RWPE1 (cell line): ENCODE measurements at regions not wholly inside any gene's neighbourhood (a gene's known extent, or its start where the extent isn't known, plus 50 kb on each side); places are given as distances from the start of the nearest gene placed in this dataset.

Experiments used
- CTCF ChIA-PET: fragments of 350-600 bp; sonication (Branson Sonifier 250); formaldehyde crosslinking; extraction: SDS; loops from one replicate; lab custom pipeline; 2021; lab: Yijun Ruan, JAX
- POLR2A ChIA-PET: fragments of 400-600 bp; formaldehyde crosslinking; extraction: SDS; loops from one replicate; lab custom pipeline; 2020; ENCODE audit warnings: antibody characterized with exemption; ENCODE audit not compliant: low non-redundant PET; lab: Yijun Ruan, JAX
- DNase-seq: peaks from one replicate; pipeline ENCODE4 v3.0.0; 2012; ENCODE audit warnings: low spot score
- H3K27ac ChIP-seq: fragments of 450-650 bp; 2 replicates; pipeline ENCODE4 v1.5.1; 2017
- TF ChIP-seq, protein P1 (sequence below): fragments of 450-650 bp; conservative IDR thresholded peaks from 2 replicates; pipeline ENCODE4 v1.5.1; 2017; ENCODE audit warnings: low read depth, mild to moderate bottlenecking

DNA sequence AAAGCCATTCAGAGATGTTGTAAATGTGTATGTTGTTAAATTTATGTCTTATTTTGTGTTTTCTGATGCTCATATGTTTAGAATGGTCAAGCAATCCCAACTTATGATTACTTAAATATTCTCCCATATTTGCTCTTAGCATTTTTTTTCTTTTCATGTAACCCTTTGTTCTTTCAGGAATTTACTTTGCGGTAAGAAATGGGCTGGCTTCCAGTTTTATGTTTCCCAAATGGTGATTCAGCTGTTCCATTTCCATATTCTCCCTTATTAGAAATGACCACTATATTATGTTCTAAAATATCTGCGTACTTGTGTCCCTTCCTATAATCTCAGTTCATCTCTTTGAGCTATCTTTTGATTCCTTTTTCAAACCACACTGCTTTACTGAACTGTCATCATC lies 113.7 kb downstream of the CDH26 start:
- H3K27ac ChIP-seq: no peak overlapping the region
- TF ChIP-seq, protein P1, sequence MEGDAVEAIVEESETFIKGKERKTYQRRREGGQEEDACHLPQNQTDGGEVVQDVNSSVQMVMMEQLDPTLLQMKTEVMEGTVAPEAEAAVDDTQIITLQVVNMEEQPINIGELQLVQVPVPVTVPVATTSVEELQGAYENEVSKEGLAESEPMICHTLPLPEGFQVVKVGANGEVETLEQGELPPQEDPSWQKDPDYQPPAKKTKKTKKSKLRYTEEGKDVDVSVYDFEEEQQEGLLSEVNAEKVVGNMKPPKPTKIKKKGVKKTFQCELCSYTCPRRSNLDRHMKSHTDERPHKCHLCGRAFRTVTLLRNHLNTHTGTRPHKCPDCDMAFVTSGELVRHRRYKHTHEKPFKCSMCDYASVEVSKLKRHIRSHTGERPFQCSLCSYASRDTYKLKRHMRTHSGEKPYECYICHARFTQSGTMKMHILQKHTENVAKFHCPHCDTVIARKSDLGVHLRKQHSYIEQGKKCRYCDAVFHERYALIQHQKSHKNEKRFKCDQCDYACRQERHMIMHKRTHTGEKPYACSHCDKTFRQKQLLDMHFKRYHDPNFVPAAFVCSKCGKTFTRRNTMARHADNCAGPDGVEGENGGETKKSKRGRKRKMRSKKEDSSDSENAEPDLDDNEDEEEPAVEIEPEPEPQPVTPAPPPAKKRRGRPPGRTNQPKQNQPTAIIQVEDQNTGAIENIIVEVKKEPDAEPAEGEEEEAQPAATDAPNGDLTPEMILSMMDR: no peak
- DNase-seq: peak; percentile 80
- CTCF ChIA-PET: interaction anchor here (0.7 to 1.4 kb wide), 2 partner anchors 8 to 274 kb away, joined by 3 read pairs; no protein-coding TSS in a partner anchor
- POLR2A ChIA-PET: no interaction called here

DNA sequence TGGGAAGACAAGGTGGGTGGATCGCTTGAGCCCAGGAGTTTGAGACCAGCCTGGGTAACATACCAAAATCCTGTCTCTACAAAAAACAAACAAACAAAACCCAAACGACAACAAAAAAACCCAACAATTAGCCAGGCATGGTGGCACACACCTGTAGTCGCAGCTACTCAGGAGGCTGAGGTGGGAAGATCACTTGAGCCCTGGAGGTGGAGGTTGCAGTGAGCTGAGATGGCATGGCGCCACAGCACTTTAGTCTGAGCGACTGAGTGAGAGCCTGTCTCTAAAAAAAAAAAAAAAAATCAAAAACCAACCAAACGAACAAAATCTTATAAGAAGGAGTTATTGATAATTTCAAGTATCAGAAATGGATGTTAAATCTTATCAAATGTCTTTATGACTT lies 114.9 kb downstream of the CDH26 start:
- CTCF ChIA-PET: interaction anchor here (1.4 kb wide), 1 partner anchor 10 kb away, joined by 3 read pairs; no protein-coding TSS in a partner anchor

DNA sequence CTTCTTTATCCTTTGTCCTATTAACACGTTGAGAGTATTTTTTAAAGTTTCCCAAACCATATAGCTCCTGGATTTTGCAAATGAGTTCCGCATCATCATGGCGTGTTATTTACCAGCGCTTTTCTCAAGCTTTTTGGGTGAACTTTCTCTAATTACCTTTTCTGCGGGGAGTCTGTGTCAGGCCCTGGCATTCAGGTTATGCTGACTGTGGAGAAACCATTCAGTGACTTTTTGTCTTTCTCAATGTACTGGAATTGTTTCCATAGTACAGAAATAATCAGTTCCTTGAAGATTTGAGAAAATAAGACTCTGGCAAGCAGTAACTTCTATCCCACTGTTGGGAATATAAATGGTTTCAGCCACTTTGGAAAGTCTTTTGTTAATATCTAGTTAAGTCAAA lies 115.3 kb downstream of the CDH26 start:
- TF ChIP-seq, protein P1: no peak
- H3K27ac ChIP-seq: no peak overlapping the region
- no peak for DNase-seq
- CTCF ChIA-PET: interaction anchor here (0.6 kb wide), 1 partner anchor 1212 kb away, joined by 3 read pairs; no protein-coding TSS in a partner anchor
- POLR2A ChIA-PET: no interaction called here

More for the DNA sequence above, 114.9 kb downstream of the CDH26 start:
- no peak overlapping the region for H3K27ac ChIP-seq
- POLR2A ChIA-PET: no interaction called here
- DNase-seq: no peak
- TF ChIP-seq, protein P1: no peak

DNA sequence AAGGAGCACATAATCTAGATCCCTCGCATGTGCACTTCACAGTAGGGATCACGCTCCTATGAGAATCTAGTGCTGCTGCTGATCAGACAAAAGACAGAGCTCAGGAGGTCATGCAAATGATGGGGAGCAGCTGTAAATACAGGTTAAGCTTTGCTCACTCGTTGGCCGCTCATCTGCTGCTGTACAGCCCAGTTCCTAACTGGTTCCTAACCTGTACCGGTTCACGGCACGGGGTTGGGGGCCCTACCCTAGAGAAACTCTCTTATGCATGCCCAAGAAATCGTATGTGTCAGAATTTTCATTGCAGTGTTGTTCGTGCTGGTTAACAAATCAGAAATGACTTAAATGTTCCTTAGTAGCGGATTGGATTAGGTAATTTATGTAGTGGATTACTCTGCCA lies 116.1 kb downstream of the CDH26 start:
- ChIA-PET CTCF (interaction anchor here (0.6 kb wide), 1 partner anchor 1211 kb away, joined by 3 read pairs; no protein-coding TSS in a partner anchor), POLR2A (no interaction called here)
- TF ChIP-seq, protein P1: no peak
- DNase-seq: no peak
- no peak overlapping the region for H3K27ac ChIP-seq

DNA sequence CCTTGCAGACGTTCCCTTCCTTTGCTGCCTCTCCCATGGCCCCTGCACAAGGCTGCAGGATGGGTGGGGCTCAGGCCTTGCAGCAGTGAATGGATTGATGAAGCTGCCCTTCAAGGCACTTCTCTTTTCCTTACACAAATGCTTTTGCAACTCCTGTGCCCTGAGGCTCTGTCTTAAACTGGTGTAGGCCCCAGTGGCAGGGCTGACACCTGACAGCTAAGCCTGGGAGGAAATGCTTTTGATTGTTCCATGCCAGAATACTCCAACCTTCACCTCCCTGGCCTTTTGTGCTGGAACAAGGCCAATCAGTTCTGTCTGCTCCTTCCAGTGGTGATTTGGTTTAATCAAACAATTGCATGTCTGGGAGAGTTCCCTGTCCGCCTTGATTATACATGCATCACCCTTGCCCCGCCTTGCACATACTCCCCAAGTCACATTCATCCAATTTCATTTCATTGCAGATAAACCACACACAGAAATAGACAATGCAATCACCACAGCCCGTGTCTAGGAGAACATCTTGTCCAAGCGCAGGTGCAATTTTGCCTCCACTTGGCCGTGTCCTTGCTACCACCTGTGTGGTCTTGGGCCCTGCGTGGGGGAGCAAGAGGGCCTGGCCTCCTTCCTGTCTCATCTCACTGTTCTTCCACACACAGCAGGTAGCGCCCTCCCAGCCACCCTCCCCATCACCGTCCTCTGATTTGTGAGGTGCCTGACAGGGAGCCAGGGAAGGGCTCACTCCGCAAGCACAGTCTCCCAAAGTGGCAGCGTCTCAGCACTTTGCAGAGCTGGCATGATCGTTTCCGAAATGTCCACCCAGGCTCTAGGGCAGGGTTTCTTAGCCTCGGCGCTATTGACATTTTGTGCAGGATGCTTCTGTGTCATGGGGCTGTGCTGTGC lies 120.4 kb downstream of the CDH26 start:
- POLR2A ChIA-PET: no interaction called here
- peak; percentile 95 for DNase-seq

DNA sequence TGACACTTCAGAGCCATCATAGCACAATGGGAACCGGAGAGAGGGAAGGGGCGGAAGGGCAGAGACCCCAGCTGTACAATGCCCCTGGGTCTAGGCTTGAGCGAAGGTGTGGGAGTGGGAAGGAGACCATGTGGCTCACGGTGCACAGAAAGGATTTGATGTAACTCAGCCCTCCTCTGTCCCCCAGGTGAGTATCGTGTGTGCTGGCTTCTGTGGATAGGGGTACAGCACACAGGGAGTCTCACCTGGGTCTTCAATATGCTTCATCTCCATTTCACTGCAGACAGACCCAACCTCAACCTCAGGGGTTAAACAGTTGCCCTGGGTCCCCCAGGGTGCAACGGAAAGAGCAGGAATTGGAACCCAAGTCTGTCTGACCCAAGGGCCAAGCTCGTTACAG lies 122.2 kb downstream of the CDH26 start:
- no peak for DNase-seq
- TF ChIP-seq, protein P1: no peak
- POLR2A ChIA-PET: no interaction called here
- CTCF ChIA-PET: no interaction called here
- H3K27ac ChIP-seq: no peak overlapping the region

More for the DNA sequence above, 120.4 kb downstream of the CDH26 start:
- TF ChIP-seq, protein P1: no peak
- CTCF ChIA-PET: interaction anchor here (0.7 kb wide), 1 partner anchor 290 kb away, joined by 4 read pairs; no protein-coding TSS in a partner anchor
- peak overlapping the region; percentile 79 for H3K27ac ChIP-seq
